ENCODE measurements at regions not wholly inside any gene's neighbourhood (a gene's known extent, or its start where the extent isn't known, plus 50 kb on each side); places are given as distances from the start of the nearest gene placed in this dataset.

- TF ChIP-seq, protein P1, sequence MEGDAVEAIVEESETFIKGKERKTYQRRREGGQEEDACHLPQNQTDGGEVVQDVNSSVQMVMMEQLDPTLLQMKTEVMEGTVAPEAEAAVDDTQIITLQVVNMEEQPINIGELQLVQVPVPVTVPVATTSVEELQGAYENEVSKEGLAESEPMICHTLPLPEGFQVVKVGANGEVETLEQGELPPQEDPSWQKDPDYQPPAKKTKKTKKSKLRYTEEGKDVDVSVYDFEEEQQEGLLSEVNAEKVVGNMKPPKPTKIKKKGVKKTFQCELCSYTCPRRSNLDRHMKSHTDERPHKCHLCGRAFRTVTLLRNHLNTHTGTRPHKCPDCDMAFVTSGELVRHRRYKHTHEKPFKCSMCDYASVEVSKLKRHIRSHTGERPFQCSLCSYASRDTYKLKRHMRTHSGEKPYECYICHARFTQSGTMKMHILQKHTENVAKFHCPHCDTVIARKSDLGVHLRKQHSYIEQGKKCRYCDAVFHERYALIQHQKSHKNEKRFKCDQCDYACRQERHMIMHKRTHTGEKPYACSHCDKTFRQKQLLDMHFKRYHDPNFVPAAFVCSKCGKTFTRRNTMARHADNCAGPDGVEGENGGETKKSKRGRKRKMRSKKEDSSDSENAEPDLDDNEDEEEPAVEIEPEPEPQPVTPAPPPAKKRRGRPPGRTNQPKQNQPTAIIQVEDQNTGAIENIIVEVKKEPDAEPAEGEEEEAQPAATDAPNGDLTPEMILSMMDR (conservative IDR thresholded peaks at IDR 0.05; ENCODE audit: low read depth, low read length) = no peak
- no peak for TF ChIP-seq EZH2phosphoT487 (IDR thresholded peaks at IDR 0.05; ENCODE audit: borderline replicate concordance, low read length)
- no peak for TF ChIP-seq EZH2 (IDR thresholded peaks at IDR 0.05; ENCODE audit: low read length, unreplicated experiment)
Measured at GRCh38 chr4:112927544-112927943, 121.9 kb upstream of the ANK2 start.

All from PC-3 (cell line).